HS-5 (cell line): ENCODE measurements at regions not wholly inside any gene's neighbourhood (a gene's known extent, or its start where the extent isn't known, plus 50 kb on each side); places are given as distances from the start of the nearest gene placed in this dataset.

ENCODE experiments used
- DNase-seq: peaks from one replicate; pipeline ENCODE4 v3.0.0-alpha.2; 2012; ENCODE audit warnings: low read depth

GRCh38 chr3:116929505-116930222, 220.1 kb downstream of the TUSC7 start:
- peak; percentile 6 for DNase-seq

GRCh38 chr3:116930786-116931185, 221.2 kb downstream of the TUSC7 start:
- no peak for DNase-seq

GRCh38 chr3:116939091-116939490, 229.5 kb downstream of the TUSC7 start:
- DNase-seq = no peak

DNA sequence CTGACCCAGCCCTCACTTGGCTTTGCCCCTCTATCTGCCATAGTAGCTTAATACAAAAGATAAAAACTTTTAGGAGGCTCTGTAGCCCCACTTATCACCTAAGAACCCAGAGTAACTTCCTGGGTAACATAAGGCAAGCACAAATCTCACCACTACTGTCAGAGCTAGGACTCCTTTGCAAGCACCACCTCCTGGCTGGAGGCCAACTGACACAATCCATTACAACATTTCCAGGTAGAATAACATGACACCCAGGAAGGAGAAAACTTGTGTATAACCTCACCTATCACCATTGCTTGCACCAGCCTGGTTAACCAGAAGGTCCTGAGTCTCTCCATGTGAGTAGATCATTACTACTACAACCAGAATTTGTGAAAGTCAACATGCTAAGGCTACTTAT, 230.0 kb downstream of the TUSC7 start:
- no peak for DNase-seq

- no peak for DNase-seq
Measured at GRCh38 chr3:116940719-116941118, 231.1 kb downstream of the TUSC7 start.

- no peak for DNase-seq
Measured at GRCh38 chr3:116946376-116946775, 236.8 kb downstream of the TUSC7 start.

- no peak for DNase-seq
Measured at GRCh38 chr3:116947148-116947547, 237.6 kb downstream of the TUSC7 start.

DNA sequence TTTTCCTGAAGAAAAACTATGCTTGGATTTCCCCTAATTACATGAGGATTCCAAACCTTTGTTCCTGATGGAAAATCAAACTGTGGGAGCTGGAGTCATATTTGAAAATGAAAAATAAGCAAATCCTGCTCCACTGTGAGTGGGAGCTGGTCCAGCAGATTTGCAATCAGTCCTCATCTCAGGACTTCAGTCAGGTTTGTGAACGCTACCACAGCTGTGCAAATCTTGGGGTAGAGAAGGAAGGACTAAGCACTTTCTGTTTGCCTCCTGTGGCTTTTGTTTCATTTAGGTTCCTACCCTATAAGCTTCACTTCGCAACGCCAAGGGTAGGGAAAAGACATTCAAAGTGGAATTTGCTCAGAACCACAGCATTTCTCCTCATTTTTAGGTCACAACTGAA, 238.2 kb downstream of the TUSC7 start:
- DNase-seq = no peak

DNA sequence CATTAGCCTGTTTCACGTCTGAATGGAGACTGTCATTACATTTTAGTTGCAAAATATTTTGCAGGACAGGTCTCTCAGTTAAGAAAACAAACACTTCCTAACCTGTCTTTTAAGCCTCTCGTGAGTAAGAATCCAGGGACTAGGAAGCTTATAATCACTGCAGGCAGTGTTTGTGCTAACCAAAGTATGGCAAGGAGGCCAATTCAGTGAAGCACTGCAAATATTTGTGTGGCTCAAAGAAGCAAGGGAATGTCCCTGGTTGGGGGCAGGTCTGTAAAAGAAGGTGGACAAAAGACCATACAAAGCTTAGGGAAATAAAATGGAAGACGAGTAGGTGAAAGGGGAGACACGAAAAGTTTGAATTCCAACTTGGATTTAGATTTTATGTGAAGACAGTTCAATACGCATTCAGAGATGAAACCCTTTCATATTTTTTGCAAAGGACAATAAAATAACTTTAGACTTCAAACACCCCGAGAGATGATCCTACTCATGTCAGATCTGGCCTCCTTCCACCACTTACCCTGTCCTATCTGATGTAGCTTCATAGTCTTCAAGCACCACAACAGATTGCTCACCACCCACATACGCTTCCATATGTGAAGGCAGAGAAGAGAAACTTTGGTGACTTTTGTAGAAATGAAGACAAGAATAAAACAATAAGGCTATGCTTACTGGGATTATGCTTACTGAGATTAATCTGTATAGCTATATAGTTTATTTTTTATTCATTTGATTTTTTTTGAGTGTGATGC, 240.9 kb downstream of the TUSC7 start:
- no peak for DNase-seq

GRCh38 chr3:116951610-116952009, 242.0 kb downstream of the TUSC7 start:
- no peak for DNase-seq

GRCh38 chr3:116958291-116958690, 248.7 kb downstream of the TUSC7 start:
- no peak for DNase-seq

GRCh38 chr3:116961106-116961505, 251.5 kb downstream of the TUSC7 start:
- DNase-seq = no peak

- no peak for DNase-seq
Measured at GRCh38 chr3:116963802-116964201, 254.2 kb downstream of the TUSC7 start.

DNA sequence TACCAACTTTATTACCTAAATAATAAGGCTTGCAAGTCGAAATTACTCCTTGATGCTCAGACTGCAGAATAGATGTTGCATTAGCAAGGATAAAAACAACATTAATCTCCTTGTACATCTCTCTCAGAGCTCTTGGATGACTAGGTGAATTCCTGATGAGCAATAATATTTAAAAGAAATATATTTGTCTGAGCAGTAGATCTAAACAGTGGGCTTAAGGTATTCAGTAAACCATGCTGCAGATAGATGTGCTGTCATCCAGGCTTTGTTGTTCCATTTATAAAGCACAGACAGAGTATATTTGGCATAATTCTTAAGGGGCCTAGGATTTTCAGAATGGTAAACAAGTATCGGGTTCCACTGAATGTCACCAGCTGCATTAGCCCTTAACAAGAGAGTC, 257.1 kb downstream of the TUSC7 start:
- DNase-seq = no peak

DNA sequence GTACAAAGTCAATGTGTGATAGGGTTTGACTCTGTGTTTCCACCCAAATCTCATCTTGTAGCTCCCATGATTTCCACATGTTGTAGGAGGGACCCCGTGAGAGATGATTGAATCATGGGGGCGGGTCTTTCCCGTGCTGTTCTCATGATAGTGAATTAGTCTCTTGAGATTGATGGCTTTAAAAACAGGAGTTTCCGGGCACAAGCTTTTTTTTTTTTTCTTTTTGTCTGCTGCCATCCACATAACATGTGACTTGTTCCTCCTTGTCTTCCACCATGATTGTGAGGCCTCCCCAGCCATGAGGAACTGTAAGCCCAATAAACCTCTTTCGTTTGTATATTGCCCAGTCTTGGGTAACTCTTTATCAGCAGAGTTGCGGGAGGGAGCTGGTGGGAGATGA, 259.6 kb downstream of the TUSC7 start:
- DNase-seq = no peak

- DNase-seq = no peak
Measured at GRCh38 chr3:116969646-116970045, 260.1 kb downstream of the TUSC7 start.

GRCh38 chr3:116971531-116971930, 262.0 kb downstream of the TUSC7 start:
- no peak for DNase-seq

DNA sequence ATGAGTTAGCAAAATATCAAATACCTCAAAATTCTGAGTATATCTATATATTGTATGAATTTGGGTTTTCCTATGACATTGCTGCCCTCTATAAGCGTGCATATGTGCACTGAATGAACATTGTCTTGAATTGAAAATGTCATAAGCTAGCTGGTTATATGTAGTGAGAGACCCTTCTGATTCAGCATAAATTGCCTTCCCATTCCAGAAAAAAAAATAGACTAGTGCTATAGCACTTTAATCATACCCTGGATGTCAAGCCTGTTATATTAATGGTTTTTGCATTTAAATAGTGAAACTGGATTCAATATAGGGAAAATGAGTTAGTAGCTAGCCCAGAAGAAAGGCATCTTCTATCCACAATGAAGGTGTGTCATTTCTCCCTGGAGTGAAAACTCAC, 265.1 kb downstream of the TUSC7 start:
- DNase-seq = no peak

DNA sequence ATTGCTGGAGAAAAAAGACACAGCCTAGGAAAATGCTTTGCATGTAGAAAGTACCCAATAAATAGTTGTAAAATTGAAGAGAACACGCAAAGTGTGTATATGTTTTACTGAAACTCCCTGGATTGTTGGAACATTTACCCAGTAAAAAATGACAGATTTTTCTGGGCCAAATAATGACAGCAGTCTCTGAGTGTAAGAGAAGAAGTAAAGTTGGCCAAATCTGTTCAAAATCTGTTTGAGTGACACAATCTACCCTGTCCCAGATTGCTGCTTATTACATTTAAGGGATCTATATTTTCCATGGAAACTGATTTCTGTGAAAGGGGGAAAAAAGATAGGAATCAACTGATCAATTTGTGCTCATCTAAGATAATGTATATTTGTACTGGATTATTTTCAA, 267.9 kb downstream of the TUSC7 start:
- no peak for DNase-seq

- DNase-seq = no peak
Measured at GRCh38 chr3:116980099-116980498, 270.5 kb downstream of the TUSC7 start.

DNA sequence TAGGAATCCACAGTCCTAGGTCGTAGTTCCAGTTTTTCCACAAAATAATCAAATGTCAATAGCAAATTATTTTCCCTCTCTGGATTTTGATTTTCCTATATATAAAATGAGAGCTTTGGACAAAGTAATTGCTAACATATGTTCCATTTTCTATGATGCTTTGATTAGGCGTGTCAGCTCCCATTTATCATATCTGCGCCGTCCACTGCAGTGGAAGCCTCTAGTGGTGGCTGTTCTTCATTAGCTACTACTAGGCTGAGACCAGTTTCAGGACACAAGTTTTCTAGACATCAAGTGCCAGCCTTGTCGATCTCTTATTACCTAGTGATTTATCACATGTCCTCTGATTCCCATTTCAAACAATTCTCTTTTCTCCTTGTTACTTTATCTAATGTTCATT, 271.5 kb downstream of the TUSC7 start:
- DNase-seq = no peak

DNA sequence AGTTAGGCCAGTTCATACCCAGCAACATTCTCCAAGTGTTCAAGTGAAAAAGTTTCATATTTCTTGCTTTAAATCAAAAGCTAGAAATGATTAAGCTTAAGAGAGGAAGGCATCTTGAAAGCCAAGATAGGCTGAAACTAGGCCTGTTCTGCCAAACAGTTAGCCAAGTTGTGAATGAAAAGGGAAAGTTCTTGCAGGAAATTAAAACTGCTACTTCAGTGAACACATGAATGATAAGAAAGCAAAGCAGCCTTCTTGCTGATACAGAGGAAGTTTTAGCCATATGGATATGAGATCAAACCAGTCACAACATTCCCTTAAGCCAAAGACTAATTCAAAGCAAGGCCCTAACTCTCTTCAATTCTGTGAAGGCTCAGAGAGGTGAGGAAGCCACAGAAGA, 274.7 kb downstream of the TUSC7 start:
- no peak for DNase-seq

DNA sequence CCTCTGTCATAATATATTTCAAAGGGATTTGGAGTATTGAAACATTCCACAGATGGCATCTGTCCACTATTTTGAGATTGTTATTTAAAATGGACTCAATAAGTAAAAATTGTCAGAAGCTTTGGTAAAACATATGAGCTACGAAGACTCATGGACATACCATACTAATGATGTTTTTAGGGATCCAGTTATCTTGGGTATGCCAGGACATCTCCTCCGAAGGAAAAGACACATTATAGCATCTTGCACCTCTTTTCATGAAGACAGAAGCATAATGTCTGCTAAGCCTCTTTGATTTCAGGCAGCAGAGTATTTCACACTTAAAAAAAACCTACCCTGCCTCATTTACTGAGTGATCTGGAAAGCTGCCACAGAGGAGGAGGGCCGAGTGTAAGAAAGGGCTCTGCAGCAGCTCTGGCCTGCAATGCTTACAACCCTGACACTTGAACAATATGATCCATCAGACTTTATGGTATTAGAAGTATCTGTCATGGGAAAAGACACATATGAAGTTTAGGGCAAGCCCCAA, 284.8 kb downstream of the TUSC7 start:
- DNase-seq = no peak

GRCh38 chr3:117003501-117003900, 293.9 kb downstream of the TUSC7 start:
- no peak for DNase-seq
